GM13977 (cell line): ENCODE measurements at regions not wholly inside any gene's neighbourhood (a gene's known extent, or its start where the extent isn't known, plus 50 kb on each side); places are given as distances from the start of the nearest gene placed in this dataset.

Experiments used
- DNase-seq: peaks from one replicate; pipeline ENCODE4 v3.0.0; 2012; ENCODE audit warnings: low spot score
- CTCF ChIP-seq: IDR thresholded peaks from 2 replicates; pipeline ENCODE4 v1.5.1; 2012; ENCODE audit warnings: mild to moderate bottlenecking, control low read depth; ENCODE audit not compliant: insufficient read depth; ENCODE audit errors: extremely low read depth, missing control alignments
- in situ Hi-C: fragments of 300-500 bp; cut with MboI; formaldehyde crosslinking; loops from one replicate; pipeline ENCODE4 v1.12.0; 2022; ENCODE audit warnings: low sequenced_read_pairs, low pct_unique_long_range_greater_than_20kb, mixed read lengths, inconsistent platforms; ENCODE audit not compliant: unreplicated experiment

GRCh38 chr1:22196041-22196440, 53.1 kb upstream of the WNT4 start:
- in situ Hi-C loops = no loop called here
- TF ChIP-seq CTCF = no peak
- DNase-seq = no peak

DNA sequence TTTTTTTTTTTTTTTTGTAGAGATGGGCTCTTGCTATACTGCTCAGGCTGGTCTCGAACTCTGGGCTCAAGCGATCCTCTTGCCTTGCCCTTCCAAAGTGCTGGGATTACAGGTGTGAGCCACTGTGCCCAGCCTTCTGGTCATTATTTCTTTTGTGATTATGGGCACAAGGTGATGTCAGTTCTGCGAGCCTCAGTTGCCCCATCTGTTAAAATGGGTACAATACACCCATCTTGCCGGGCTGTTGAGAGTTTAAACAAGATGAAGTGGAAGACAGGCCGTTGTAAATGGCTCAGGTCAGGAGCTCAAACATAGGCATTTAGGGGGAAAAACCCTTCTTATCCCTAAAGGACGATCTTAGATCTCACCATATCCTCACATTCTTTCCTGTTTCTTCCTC, 53.7 kb upstream of the WNT4 start:
- in situ Hi-C loops = no loop called here
- no peak for TF ChIP-seq CTCF
- no peak for DNase-seq

DNA sequence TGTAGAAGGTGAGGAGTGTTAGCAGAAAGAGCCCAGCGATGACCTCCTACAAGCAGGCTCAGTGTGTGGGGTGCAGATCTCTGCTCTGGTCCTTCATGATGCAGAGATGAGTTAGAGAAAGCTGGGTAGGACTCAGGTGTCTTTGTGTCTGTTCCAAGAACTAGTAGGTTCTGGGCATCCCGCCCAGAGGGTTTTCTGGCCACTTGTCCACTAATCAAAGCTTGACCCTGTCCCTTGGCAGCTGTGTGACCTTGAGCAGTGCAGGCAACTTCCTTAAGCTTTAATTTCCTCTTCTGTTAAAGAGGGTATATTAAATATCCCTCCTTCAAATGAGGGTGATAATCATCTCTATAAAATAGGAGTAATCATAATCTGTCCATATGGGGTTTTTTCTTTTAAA, 54.7 kb upstream of the WNT4 start:
- no peak for TF ChIP-seq CTCF
- in situ Hi-C loops = no loop called here
- no peak for DNase-seq

DNA sequence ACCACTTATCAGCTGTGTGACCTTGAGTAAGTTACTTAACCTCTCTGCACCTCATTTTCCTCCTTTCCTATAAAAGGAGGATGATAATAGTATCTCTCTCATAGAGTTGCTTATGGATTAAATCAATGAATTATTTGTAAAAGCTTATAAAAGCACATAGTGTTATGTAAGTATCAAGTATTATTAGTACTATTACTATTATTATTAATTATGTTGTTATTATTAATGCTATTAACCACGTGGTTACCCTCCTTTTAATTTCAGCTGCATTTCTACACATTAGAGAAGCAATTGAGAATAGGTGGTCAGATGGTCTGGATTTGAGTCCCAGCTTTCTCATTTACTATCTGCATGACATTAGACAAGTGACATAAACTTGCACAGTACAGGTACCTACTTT, 58.1 kb upstream of the WNT4 start:
- DNase-seq = no peak
- TF ChIP-seq CTCF = no peak
- in situ Hi-C loops = no loop called here

DNA sequence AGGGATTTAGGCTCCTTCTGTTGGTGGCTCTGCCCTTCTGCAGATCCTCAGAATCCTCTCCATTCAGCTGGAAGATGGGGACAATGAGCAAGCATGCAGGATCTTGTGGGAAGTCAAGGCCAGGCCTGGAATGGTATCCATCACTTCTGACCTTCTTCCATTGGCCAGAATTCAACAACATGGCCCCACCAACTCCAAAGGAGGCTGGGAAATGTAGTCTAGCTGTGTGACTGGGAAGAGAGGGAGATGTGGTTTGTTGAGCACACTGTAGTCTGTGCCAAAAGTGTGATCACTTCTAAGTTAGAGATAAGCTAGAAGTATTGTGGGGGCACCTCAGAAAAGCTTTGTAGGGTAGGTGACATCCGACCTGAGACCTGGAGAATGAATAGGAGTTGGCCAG, 60.4 kb upstream of the WNT4 start:
- TF ChIP-seq CTCF = no peak
- DNase-seq = no peak
- in situ Hi-C loops = no loop called here

DNA sequence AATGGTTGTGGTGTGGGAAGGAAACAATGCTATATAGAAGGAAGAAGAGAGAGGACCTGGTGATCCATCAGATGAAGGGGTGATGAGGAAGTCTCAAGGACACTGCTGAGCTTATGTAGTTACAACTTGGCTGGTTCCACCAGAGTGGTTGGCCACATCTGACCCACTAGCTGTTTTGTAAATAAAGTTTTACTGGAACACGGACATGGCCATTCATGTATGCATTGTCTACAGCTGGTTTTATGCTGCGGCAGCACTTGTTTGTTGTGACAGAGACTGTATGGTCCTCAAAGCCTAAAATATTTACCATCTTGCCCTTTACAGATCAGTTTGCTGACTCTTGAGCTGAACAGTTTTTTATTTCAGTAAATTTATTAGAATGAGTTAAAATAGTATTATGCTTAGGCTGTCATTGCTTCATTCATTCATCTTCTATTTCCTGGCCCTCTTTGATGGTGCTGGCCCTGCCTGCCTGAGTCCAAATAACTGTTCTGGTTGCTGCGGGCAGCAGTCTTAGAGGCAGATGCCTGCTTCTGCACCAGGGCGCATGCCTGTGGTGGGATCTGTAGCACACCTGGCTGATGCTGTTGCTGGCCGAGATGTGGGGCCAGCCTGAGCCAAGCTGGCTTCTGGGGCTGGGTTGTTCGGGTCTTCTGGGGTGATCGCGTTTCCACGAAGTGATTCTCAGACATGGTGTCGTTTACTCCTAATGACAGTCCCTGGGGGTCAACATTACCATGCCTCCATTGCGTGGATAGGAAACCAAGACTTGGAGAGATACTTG, 61.4 kb upstream of the WNT4 start:
- no peak for TF ChIP-seq CTCF
- in situ Hi-C loops = no loop called here
- DNase-seq = no peak
